Activated CD4-positive, alpha-beta T cell treated with anti-CD3 and anti-CD28 coated beads for 48 hours (primary cell): ENCODE measurements at regions not wholly inside any gene's neighbourhood (a gene's known extent, or its start where the extent isn't known, plus 50 kb on each side); places are given as distances from the start of the nearest gene placed in this dataset.
"Not testable (repeated sequence)": the region's sequence is repeated elsewhere in the genome, so short reads cannot be mapped to it uniquely, and the experiment has no call there.

Experiments
- DNase-seq: peaks from one replicate; pipeline ENCODE4 v3.0.0-alpha.2; 2020

DNA sequence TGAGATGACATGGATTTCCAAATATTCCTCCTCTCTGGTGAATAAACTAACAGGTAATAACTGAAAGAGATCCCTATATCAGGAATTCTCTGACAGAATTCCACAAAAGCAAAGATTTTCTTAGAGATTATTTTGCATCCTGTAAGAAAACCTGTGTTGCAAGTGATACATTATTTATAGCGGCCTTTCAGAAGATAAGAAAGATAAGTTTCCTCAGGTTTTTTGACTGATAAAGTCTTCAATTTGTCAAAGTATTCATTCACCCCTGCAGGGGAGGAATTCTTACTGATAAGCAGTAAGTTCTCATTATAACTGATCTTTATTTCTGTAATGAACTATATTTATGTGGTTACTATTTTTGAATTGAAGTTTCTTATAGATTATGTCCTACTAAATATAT is 554.0 kb downstream of the ARL4A start:
- no peak for DNase-seq

DNA sequence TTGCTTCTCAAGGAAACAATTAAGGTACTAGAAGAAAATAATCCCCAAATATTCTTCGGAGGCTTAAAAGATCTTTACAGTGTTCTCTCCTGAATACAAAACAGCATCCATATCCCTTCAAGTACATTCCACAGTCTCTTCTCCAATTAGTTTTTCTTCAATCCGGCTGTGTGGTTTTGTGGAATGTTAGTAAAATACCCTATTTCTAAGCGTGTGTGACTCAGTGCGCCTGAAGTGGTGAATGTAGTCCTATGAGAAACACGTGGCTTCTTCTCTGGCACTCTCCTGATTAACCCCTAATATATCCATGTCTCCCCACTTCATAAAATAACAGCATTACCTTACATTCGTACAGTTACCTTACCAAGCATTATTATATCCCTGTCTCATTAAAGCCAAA is 570.2 kb downstream of the ARL4A start:
- DNase-seq: no peak

DNA sequence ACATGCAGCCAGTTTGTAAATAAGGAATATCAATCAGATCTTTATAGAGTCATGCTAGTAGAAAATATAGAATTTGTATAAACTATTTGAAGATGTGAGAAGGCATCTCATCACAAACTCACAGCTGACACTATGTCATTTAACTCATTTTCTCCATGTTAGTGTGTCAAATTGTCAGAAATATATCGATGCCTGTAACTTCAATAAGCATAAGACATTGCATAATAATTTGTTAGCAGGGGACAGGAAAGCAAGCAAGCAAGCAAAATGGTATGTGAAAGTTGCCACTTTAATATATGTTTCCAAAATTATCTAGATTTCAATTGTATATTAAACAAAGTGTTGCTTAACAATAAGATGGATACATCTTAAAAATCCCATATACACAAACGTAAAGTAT is 571.0 kb downstream of the ARL4A start:
- no peak for DNase-seq

DNA sequence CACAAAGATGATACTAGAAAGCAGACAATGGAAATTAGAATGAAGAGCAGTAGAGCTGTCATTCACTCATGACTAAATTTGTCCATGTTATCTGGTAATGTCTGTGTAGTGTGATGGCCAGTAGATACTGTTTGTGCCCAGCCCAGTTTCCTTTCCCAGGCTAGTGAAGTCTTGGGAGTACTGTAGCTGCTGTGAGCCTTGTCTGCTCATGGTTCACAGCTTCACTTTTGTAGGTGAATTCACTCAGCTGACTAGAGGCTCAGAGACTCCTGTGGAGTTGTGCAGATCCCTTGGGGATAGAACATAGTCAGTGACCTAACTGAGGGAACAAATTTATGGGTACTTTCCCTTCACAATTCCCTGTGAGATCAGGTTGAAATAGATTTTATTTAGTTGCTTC is 572.5 kb downstream of the ARL4A start:
- DNase-seq: no peak

DNA sequence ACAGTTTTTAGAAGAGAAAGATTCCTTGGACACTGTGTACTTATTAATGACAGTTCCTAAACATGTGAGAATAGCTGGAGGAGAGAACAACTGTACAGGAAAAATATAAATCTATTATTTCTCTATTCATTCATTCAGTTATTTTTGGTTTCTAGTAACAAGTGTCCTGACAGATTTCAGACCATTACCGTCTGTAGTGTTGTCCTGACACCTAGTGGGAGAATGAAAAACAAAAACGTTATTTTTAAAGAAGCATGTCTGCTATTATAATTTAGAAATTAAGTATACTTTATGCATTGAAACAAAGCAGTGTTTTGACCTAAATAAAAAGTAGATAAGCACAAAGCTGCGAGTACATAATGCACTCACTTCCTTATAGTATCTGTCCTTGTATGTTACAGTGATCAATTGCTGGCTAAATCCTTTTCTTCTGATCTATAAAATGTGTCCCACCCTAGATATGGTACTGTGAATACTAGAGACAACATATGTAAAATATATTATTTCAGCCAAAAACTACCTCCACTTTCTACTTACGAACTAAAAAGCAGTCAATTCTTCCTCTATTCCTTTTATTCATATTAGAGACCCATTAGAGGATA is 575.6 kb downstream of the ARL4A start:
- DNase-seq: no peak

DNA sequence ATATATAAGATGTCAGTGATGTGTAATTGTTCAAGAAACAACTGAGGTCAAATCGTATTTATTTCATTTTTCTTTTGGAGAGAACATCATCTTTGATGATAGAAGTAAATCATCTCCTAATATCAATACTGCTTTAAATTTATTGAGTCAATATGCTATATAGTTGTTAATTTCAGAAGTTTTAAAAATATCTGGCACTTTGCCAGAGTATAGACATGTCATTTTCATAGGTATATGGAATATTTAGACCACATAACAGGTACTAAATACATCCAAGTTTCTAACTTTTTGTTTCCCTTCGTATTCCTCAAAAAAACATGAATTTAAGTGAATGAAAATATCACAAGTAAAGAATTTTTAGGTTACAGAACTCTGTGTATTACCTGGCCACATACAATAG is 577.8 kb downstream of the ARL4A start:
- DNase-seq: no peak

DNA sequence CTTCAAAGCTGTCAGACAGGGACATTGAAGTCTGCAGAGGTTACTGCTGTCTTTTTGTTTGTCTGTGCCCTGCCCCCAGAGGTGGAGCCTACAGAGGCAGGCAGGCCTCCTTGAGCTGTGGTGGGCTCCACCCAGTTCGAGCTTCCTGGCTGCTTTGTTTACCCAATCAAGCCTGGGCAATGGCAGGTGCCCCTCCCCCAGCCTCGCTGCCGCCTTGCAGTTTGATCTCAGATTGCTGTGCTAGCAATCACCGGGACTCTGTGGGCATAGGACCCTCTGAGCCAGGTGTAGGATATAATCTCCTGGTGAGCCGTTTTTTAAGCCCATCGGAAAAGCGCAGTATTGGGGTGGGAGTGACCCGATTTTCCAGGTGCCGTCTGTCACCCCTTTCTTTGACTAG is 586.8 kb downstream of the ARL4A start:
- DNase-seq: not testable (repeated sequence)

DNA sequence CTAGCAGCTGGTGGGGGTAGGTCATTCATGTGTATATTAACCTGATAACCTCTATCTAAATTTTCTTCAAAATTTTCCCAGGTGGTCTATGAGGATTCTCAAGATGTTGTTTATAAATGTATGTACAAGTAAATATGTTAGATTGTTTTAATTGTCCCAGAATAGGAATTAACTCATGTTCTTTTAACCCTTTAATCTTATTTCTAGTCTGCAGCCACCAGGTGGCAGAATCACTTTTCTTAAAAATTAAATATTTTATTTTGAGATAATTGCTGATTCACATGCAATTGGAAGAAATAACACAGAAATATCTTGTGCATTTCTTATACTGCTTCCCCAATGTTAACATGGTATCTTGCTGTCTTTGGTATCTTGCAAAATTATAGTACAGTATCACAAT is 589.5 kb downstream of the ARL4A start:
- no peak for DNase-seq

DNA sequence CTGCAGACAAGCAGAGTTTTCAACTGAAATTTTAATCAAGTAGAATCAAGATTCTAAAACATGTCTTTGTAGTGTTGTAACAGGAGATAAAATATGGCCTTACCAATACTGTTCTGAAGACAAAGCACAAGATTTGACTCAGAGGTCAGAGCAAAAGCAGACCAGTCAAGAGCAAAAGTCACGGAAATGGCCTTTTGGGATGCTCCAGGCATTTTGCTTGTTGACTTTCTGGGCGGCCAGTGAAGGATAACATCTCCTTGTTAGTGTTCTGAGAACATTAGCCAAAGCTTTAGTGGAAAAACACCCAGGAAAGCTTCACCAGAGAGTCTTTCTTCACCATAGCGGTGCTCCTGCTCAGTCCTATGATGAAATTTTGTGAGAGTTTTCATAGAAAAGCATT is 590.6 kb downstream of the ARL4A start:
- DNase-seq: no peak

DNA sequence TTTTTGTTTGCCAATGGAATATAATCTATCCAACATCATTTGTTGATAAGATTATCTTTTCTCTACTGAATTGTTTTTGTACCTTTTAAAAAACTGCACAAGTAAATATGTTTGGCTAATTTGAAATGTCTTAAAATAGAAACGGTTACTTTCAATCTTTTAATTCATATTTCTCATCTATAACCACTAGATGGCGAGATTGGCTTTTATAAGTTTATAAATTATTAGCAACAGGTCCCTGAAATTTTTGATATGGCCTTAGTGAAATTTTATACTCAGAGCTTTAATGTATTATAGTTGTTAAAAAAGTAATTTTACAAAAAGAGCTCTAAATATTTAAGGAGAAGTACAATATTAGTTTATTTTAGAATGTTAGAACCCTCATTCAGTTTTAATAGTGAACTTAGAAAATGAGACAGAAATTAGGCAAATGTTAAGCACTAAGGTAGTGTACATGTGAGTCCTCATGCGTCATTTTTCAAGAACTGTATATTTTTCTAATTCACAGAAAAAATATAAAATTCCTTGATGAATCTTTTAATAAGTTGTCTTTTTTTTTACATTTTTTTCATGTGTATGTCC is 592.5 kb downstream of the ARL4A start:
- no peak for DNase-seq

DNA sequence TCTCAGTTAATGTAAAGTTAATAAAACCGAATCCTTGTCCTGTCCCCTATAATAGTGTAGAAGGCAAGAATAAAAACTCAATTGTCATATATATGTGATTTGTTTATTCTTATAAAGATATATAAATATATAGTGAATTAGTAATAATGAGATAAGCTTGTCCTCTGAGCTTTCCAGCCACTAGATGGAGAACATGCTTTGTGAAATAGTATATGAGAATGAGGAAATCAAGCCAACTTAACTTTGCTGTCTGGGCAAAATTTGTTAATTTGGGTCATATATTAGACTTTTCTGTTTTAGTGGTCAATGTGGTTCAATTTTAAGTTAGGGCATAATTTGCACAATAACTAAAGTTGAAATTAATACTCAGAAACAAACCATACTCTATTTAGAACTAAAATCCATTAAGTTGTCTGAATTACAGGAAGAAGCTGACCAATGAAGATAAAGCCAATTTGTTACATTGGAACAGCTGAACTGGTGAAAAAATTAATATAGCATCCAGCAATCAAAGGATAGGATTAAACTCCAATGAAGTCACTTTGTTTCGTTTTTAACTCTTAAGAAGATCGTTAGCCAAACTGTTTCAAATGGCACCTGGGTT is 595.0 kb downstream of the ARL4A start:
- no peak for DNase-seq

DNA sequence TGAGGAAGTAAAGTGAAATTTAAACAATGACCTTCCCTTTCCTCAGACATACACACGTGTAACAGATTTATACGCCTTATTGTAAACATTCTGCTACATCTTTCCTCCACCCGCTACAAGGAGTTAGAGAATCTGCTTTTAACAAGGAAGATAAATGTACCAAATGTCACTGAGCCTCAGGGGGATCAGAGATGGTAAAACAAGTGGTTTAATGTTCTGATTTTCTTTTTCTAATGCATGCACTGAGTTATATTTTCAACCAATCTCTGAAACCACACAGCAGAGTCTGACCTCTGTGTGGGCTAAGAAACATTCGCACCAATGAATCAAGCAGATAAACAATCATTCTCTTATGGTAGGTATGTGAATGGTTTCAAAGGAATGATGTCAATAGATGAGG is 599.5 kb downstream of the ARL4A start:
- DNase-seq: no peak

DNA sequence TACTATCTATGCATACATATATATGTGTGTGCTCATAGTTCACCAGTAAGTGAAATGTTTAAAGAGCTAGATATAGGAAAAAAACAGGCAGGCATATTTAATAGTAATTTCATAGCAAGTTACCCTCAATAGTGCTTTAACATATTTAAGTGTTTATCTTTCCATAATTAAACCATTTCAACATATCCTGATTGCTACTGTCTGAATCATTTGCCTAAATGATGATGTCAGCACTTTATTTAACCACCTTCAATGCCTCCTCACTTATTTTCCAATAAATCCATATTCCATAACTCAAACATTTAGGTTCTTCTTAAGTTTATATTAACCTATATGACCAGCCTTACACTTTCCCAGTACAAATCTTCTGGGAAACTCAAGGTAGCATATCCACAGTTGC is 601.1 kb downstream of the ARL4A start:
- no peak for DNase-seq

DNA sequence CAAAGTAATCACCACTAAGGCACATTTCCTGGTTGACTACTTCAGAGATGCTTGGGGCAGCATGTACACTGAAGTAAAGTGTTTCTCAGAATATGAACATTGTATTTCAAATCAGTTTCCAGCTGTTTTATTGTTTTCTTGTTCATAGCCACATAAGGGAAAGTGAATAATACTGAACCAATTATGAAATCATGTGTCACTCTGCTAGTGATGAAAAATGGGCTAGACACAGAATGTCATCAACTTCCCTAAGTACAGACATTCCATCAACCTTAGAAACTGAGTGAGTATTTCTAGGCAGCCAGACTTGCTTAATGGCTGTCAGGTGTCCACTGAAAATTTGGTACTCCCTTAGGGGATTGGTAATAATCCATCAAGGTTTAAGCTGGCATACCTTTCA is 603.5 kb downstream of the ARL4A start:
- DNase-seq: no peak

DNA sequence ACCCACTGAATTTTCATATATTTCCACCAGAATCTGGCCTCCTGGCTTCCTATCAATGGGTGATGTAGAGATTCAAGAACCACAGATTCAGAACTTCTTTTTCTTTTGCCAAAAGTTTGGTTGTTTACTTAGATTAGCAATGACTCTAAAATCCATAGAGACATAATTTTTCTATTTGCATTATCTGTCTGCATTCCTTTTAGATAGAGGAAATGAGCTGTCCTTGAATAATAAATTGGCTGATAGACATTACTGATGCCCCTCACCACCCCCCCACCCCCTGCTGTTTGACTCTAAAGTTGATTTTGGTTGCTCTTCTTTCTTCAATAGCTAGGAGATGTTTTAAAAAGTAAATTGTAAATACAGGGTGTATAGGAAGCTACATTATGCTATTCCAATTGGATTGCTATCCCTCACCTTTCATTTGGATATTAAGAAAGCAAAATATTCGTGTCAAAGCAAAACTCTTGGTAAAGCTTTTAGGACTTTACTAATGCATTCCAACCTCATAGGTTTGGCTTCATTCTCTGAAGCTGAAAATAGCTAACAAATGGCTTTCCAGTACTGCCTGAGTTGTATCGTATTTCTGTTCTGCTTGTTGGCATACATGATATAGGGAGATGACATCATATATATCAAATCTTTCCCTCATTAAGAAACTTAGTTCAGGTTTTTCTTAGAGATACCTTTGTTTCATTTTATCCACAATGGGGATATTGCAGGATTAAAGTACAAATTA is 606.0 kb downstream of the ARL4A start:
- no peak for DNase-seq

DNA sequence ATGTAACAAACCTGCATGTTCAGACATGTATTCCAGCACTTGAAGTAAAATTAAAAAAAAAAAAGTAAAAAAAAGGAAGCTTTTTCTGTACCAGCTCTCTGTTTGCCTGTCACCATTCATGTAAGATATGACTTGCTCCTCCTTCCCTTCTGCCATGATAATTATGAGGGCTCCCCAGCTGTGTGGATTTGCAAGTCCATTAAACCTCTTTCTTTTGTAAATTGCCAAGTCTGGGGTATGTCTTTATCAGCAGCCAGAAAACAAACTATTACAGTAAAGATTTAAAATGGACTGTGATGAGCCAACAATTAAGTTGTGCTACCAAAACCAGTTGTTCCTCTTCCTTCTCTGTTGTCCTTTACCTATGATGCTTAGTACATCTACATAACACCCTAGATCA is 619.6 kb downstream of the ARL4A start:
- DNase-seq: no peak

DNA sequence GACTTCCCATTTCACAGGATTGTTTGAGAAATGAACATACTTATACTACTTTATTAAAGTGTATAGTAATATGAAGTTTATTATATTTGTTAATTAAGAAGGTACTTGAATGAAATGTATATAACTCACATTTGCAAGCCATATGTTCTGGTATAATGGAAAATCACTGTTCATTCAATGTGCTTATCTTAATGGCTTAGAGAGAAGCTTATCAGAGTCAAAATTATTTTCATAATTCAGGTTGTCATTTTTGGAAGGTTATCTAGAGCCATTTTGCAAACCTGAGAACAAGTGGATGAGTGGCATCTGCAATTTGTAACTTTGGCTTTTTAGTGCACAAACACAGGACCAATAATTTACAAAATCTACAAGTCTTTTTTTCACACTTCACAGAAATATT is 621.0 kb downstream of the ARL4A start:
- DNase-seq: no peak

DNA sequence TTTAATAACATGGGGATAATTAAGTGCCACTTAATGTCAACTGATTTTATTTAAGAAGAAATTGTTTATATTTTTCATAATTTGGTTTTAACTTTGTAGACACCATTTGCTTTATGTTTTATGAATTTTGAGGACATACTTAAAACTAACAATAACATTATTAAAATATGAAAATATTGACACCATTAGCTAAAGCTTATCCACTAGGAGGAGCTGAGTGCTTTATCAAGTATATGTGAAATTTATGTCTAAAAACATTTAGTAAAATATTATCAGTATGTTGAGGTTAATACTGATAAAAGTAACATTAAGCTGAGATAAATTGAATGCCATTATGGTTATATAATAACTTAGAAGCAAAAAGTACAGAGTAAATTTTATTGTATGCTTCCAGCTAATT is 622.1 kb downstream of the ARL4A start:
- no peak for DNase-seq

DNA sequence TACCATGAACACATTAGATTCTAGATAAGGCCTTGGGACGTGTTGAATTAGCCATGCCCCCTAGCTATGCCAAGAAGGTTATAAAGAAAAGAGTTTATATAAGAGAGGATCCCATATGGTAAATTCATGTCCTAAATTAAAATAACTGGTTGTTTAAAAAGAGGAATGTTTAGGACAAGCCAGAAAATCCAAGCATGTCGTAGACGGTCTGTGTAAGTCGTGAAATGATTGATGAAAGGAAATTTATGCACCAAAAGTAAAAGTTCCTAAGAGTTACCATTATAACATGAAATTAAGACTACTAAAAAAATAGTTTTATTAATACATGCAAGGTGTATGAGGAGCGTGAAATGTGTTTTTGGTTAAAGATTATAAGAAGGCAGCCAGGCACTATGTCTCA is 624.9 kb downstream of the ARL4A start:
- DNase-seq: no peak

DNA sequence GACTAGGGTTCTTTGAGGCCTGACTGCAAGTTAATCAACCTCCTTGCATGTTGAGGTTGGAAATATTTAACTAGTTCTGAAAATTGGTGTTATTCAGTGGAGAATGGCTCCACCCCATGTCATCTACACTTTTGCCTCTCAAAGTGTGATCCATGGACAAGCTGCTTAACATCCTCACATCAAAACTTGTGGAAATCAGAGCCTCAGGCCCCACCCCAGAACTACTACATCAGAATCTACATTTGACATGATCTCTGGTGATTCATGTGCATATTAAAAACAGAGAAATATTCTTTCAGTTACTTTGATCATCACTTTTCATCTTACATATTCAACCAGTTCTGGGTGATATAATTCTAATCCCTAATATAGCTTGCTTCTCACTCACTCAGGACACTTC is 632.9 kb downstream of the ARL4A start:
- DNase-seq: no peak

DNA sequence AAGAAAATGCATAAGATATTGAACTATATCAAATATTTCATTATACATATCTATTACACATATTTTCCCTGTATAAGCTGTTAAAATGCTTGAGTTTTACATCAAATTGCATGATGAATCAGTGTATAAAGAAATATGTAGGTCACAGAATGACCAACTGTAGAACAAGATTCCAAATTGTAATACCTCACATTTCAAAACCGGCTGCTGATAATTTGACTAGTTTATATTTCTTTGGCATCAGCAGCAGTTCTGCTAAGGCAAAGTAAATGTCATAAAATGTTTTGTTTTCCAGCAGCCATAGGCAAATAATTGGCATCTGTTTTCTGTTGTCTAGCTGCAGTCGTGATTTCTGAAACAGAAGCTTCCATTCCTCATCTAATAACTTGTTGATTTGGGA is 633.9 kb downstream of the ARL4A start:
- no peak for DNase-seq

DNA sequence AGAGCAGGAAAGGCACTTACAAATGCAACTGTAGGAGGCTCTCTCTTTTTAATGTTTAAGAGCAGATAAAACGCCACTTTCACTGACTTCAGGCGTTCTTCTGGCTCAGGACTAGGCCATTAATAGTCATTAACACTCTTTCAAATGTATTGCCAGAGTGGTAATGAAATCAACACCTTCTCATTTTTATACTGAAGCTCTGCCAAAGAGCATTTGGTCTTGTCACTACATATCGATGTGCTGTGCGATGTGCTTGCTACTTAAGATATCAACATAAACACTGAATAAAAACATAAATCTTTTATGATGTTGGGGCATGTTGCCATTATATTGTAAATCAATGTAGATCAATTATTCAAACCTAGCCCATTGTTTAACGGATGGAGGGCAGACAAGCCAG is 634.7 kb downstream of the ARL4A start:
- DNase-seq: no peak

DNA sequence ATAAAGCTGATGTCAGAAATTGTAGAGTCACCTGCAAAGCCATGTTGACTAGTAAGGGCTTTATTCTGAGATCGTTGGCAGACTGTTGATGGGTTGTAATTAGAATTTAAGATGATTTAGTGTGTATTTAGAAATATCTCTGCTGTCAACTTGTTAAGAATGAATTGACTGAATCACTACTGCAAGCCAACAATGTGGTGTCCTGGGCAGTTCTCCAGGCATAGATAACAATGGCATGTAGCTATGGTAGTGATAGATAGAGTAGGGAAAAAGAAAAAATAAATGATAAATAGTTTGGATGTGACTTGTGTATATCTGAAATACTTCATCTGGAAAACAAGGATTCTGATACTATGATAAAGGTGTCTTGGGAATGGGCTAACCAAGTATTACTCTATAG is 640.2 kb downstream of the ARL4A start:
- no peak for DNase-seq

DNA sequence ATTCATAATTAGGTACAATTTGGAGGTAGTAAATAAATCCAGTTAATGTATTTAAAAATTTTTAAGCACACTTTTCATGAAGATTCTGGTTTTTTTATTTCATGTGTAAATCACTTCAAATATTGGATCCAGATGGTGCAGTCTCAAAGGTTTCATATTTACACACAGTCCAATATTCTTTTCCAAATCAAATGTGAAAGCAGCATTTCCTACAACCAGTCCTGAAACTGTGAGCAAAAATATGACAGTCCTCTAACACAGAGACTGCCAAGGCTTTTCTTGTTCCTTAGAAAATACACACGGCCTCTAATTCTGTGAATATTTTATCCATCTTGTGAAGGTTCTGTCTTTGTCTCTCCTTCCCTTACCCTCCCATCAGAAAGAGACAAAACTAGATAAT is 645.9 kb downstream of the ARL4A start:
- DNase-seq: no peak
